GM10266 (cell line): ENCODE measurements at regions not wholly inside any gene's neighbourhood (a gene's known extent, or its start where the extent isn't known, plus 50 kb on each side); places are given as distances from the start of the nearest gene placed in this dataset.

Source experiments
- DNase-seq: peaks from one replicate; pipeline ENCODE4 v3.0.0; 2012; ENCODE audit errors: extremely low spot score
- TF ChIP-seq, protein P1 (sequence below): IDR thresholded peaks from 2 replicates; pipeline ENCODE4 v1.5.1; 2012; ENCODE audit warnings: mild to moderate bottlenecking, low read depth; ENCODE audit not compliant: control insufficient read depth, insufficient read depth; ENCODE audit errors: missing control alignments

DNA sequence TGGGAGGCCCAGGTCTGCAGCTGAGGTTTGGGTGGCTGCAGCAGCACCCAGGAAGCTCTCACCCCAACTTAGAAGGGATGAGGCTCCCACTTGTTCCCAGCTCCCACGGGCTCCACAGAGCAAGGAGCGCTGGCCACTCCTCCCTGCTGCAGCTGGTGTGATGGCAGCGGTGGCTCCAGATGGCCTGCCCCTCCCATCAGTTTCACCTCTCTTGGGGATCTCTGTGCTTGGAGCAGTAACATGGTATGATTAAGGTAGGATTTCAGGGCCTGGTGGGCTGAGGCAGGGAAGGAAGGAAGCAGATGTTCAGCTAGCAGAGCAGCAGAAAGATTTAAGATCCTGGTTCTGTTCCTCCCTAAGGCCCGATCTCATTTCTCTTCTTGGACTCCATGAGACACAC lies 66.8 kb upstream of the KIF5B start:
- TF ChIP-seq, protein P1, sequence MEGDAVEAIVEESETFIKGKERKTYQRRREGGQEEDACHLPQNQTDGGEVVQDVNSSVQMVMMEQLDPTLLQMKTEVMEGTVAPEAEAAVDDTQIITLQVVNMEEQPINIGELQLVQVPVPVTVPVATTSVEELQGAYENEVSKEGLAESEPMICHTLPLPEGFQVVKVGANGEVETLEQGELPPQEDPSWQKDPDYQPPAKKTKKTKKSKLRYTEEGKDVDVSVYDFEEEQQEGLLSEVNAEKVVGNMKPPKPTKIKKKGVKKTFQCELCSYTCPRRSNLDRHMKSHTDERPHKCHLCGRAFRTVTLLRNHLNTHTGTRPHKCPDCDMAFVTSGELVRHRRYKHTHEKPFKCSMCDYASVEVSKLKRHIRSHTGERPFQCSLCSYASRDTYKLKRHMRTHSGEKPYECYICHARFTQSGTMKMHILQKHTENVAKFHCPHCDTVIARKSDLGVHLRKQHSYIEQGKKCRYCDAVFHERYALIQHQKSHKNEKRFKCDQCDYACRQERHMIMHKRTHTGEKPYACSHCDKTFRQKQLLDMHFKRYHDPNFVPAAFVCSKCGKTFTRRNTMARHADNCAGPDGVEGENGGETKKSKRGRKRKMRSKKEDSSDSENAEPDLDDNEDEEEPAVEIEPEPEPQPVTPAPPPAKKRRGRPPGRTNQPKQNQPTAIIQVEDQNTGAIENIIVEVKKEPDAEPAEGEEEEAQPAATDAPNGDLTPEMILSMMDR: no peak
- DNase-seq: no peak

DNA sequence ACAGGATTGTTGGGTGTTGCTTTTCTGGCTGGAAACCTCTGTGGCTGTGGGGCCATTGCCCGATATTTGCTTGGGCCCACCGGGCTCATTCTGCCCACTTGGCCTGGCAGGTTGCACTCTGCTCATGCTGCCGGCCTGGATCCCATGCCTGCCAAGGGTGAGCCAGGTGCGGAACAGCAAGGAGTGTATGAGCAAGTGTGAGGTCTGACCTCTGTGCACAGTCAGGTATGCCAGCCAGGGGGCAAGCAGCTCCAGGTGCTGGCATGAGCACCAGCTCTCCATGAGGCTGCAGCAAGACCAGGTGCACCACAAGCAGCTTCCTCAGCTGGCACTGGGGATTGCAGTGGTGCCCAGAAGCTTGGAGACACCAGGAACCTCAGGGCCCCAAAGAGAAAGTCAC lies 65.4 kb upstream of the KIF5B start:
- TF ChIP-seq, protein P1: no peak

DNA sequence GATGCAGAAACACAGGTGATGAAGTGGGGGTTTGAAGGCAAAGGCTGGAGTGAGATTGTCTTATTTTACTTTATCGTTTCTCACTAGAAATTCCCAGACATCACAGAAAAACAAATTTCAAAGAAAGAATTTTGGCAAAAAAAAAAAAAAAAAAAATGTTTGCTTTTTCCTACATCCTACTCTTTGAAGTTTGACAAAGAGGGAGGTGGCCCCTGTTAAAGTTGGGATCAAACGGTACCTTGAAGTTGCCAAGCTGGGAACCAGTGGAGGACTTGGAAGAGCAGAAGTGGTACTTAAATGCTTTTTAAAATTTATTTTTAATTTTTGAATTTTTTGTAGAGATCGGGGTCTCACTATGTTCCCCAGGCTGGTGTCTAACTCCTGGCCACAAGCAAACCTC lies 63.9 kb upstream of the KIF5B start:
- TF ChIP-seq, protein P1: no peak
- no peak for DNase-seq

More for the DNA sequence above, 65.4 kb upstream of the KIF5B start:
- no peak for DNase-seq

DNA sequence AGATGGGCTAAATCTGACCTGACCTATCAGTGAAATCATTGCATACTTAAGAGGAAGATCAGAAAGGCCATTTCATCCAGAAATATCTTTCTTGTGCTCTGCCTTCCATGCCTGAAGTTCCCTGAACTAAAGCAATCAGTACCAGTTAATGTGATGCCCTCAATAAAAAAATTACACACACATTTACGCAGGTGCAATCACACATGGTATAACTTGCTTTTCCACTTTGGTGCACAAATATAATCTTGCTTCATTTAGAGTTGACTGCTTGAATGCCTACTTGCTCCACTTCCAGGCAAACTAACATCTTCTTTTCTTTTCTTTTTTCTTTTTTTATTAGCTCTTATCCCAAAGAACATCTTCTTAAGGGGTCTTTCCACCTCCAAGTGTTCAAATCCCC lies 58.3 kb upstream of the KIF5B start:
- TF ChIP-seq, protein P1: no peak
- DNase-seq: no peak

DNA sequence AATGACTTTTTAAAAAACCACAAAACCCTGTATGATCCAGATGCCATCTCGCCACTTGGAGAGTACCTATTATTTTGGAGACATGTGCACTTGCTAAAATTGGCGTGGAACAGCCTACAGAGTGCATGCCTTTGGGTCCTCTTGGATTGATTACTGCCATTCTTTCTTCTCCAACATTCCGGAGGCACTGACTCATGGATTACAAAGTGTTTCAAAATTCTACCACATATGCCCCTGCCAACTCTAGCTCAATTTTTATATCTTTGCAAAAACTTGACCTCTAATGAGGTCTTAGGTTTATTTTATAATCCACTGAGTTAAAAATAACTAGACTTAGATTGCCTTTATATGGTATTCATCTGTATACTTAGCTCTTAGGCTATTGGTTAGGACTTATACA lies 55.8 kb upstream of the KIF5B start:
- TF ChIP-seq, protein P1: no peak
- no peak for DNase-seq

DNA sequence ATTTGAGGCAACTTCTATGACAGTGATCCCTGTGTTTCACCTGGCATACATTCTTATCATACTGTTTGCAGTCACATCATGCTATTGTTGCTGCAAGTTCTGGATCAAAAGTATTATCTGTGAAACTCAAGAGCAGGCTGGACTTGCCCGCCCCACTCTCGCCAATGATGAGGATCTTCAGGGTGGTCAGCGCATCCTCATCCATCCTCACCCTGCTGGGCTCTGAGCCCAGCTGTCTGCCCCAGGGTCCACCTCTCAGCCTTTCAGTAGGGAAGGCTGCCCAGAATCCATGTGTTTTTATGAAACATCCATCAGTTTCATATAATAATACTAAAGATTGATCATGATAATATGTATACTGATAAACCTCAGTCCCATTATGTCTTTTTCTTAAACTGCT lies 55.4 kb upstream of the KIF5B start:
- TF ChIP-seq, protein P1: no peak

DNA sequence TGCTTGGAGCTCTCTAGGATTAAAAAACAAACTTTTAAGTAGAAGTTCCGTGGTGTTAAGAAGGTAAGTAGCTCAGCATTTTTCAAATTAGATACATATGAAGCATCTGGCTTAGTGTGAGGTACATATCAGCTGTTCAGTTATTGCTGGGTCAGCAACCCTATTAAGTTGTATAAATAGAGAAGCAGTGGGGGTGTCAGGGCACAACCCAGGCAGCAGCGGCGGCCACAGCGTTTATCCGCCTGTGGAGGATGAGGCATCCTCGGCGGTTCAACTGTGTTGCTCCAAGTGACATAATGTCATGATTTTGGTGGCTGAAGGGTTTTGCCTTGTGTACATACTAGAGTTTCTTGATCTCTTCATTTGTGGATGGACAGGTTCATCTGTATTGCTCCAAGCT lies 54.6 kb upstream of the KIF5B start:
- TF ChIP-seq, protein P1: no peak
- no peak for DNase-seq

More for the DNA sequence above, 55.4 kb upstream of the KIF5B start:
- DNase-seq: no peak
